Naive thymus-derived CD8-positive, alpha-beta T cell (primary cell): ENCODE measurements at regions not wholly inside any gene's neighbourhood (a gene's known extent, or its start where the extent isn't known, plus 50 kb on each side); places are given as distances from the start of the nearest gene placed in this dataset.

Experiments used
- ATAC-seq, 2 donors: fragments of 150-1000 bp; cut with Tn5 transposase in 1 of 2; sonication (Bioruptor Pico), chemical (Tn5 transposase) in 1 of 2; 1 replicate in 1 of 2; 2 replicates in 1 of 2; pipeline ENCODE4 v1.10.0; 2021; ENCODE audit warnings: mild to moderate bottlenecking in 2 of 2, moderate library complexity in 2 of 2
- POLR2A ChIA-PET: fragments of 350-600 bp; sonication (Branson Sonifier 250); formaldehyde crosslinking; loops from one replicate; lab custom pipeline; 2021; ENCODE audit warnings: antibody characterized with exemption; lab: Charles Lee
- DNase-seq, 10 donors: peaks; one replicate each; pipeline versions ENCODE4 v3.0.0 to v3.0.0-alpha.2; 2020 to 2022
- H3K27ac Mint-ChIP-seq, 10 donors: one replicate each; pipeline ENCODE4 v1.8.0; 2020 to 2022; ENCODE audit warnings: mild to moderate bottlenecking in 10 of 10, mixed read lengths in 10 of 10, moderate library complexity in 4 of 10, inconsistent platforms in 1 of 10
- H3K27me3 Mint-ChIP-seq, 5 donors: one replicate each; pipeline ENCODE4 v1.8.0; 2021 to 2022; ENCODE audit warnings: mixed read lengths in 5 of 5
- H3K36me3 Mint-ChIP-seq, 3 donors: one replicate each; pipeline ENCODE4 v1.8.0; 2020 to 2022; ENCODE audit warnings: mixed read lengths in 3 of 3, mild to moderate bottlenecking in 2 of 3, inconsistent platforms in 1 of 3
- H3K4me1 Mint-ChIP-seq, 4 donors: one replicate each; pipeline ENCODE4 v1.8.0; 2021 to 2022; ENCODE audit warnings: mixed read lengths in 4 of 4
- H3K4me3 Mint-ChIP-seq, 10 donors: one replicate each; pipeline ENCODE4 v1.8.0; 2020 to 2022; ENCODE audit warnings: mild to moderate bottlenecking in 10 of 10, mixed read lengths in 10 of 10, moderate library complexity in 6 of 10, inconsistent platforms in 1 of 10
- H3K9me3 Mint-ChIP-seq, 9 donors: one replicate each; pipeline ENCODE4 v1.8.0; 2020 to 2022; ENCODE audit warnings: mixed read lengths in 9 of 9, mild to moderate bottlenecking in 3 of 9, inconsistent platforms in 1 of 9, moderate library complexity in 1 of 9

DNA sequence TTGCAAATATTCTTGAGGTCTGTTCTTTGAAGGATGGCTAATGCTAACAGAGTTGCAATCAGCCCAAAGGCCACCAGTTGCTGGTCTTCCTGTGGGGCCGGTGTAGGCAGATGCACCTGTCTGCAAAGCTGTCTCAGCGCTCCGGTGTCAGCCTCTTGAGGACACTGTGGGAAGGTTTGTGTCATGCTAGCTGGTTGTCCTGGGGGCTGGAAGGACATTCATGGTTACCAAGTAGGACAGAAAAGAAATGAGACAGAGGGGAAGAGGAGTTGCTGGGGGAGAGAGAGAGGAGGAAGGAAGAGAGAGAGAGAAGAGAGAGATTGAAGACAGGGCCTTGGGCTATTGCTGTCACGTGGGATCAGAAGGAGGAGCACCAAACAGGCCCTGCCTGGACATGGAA lies 639.6 kb upstream of the HS6ST1 start:
- ATAC-seq (no peak), DNase-seq (no peak)
- Mint-ChIP-seq H3K27ac (no peak overlapping the region), H3K4me1 (no peaks in the 10 kb centered on the region), H3K9me3 (peaks cover 8 to 25% (median 13%) of the 10 kb centered on the region in 9 donors), H3K27me3 (peaks cover 0 to 27% (median 11%) of the 10 kb centered on the region in 5 donors), H3K4me3 (no peak overlapping the region), H3K36me3 (peaks cover 0 to 4% (median 0%) of the 10 kb centered on the region in 3 donors)
- POLR2A ChIA-PET = no interaction called here

DNA sequence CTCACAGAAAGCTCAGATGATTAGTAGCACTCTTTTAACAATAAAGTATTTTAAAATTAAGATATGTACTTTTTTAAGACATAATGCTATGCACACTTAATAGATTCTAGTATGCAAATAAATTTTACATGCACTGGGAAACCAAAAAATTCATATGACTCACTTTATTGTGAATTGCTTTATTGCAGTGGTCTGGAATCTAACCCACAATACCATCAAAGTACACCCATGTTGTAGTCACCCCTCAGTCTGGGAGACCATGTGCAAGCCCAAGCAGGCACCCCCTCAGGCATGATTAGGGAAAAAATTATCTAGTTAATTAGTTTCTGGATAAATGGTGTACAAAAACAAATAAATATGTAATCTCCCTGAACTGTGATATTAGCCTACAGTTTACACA lies 649.0 kb upstream of the HS6ST1 start:
- Mint-ChIP-seq H3K27ac (no peak overlapping the region), H3K4me3 (no peak overlapping the region), H3K9me3 (peaks cover 0 to 9% (median 2%) of the 10 kb centered on the region in 9 donors), H3K27me3 (peaks cover 0 to 5% (median 0%) of the 10 kb centered on the region in 5 donors), H3K4me1 (peaks cover 0 to 4% (median 1%) of the 10 kb centered on the region in 4 donors), H3K36me3 (no peaks in the 10 kb centered on the region)
- POLR2A ChIA-PET = no interaction called here
- ATAC-seq (no peak), DNase-seq (no peak)

DNA sequence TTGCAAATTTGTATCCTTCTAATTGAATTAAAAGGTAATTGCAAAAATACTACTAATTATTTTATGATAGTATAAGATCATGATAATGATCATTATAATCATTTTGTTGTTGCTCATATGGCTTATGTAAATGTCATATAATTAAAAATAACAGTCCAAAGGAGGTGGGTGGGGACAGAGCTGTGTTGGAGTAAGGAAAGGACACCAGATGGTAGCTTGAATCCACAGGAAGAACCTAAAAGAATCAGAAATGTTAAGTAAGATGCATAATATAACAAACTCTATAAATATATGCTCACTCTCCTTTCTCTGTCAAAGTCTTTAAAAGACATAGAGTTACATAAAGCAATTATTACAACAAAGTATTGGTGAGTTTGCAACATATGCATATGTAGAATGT lies 650.7 kb upstream of the HS6ST1 start:
- Mint-ChIP-seq H3K4me3 (no peak overlapping the region), H3K27ac (no peak overlapping the region), H3K9me3 (peaks cover 0 to 4% (median 0%) of the 10 kb centered on the region in 9 donors), H3K36me3 (no peaks in the 10 kb centered on the region), H3K27me3 (no peaks in the 10 kb centered on the region), H3K4me1 (peaks cover 0 to 4% (median 1%) of the 10 kb centered on the region in 4 donors)
- POLR2A ChIA-PET = no interaction called here
- ATAC-seq (no peak), DNase-seq (no peak)

DNA sequence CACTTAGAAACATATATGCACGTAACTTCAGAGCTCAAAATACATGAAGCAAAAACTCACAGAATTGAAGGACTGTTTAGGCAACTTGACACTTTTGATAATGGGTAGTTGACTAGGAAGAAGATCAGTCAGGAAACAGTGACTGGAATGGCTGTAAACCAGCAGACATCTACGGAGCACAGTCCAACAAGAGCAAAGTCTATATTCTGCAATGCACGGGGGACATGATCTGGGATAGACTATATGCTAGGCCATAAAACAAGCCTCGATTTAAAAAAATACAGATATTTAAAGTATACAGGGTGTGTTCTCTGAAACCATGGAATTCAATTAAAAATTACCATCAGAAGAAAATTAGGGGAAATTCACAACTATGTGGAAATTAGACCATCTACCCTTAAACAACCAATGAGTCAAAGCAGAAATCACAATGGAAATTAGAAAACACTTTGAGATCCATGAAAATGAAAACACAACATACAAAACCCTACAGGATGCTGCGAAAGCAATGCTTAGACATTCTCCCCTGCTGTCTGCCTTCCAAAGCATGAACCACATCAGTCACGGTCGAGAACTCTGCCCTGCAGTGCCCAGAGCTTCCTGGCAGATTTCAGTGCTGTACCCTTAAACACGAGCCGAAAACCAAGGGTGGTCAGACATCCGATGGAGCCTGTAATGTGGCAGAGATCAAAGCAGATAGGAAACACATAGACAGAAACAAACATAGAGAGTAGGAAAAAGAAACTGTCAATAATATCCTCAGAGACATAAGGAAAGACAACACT lies 651.9 kb upstream of the HS6ST1 start:
- Mint-ChIP-seq H3K4me1 (peaks cover 0 to 4% (median 1%) of the 10 kb centered on the region in 4 donors), H3K36me3 (no peaks in the 10 kb centered on the region), H3K9me3 (peaks cover 0 to 4% (median 0%) of the 10 kb centered on the region in 9 donors), H3K27ac (peak overlapping the region in 1 of 10 donors; percentile 7), H3K4me3 (no peak overlapping the region), H3K27me3 (no peaks in the 10 kb centered on the region)
- peak in 1 of 2 donors; percentile 16 for ATAC-seq
- POLR2A ChIA-PET = no interaction called here
- DNase-seq = no peak

DNA sequence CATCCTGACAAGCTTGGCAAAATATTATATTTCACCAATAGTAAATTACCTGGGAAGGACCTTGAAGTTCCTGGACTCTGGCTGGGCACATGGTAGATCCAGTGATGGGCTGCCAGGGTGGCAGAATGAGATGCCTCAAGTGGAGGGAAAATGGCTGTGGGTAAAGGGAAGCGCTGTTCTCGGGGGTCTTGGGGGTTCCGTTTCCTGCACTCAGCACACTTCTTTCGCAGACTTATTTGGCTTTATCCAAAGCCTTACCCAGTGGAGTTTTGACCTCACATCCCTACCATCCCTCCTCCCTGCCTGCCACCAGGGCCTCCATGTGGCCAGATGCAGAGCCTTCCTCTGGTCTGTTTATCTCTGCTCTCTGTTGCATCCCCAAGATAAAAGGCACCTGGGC lies 654.9 kb upstream of the HS6ST1 start:
- DNase-seq = no peak
- H3K36me3 Mint-ChIP-seq = no peaks in the 10 kb centered on the region
- no peak for ATAC-seq
- H3K27me3 Mint-ChIP-seq = peaks cover 0 to under 1% (median 0%) of the 10 kb centered on the region in 5 donors
- H3K4me3 Mint-ChIP-seq = no peak overlapping the region
- POLR2A ChIA-PET = no interaction called here
- no peak overlapping the region for H3K27ac Mint-ChIP-seq
- no peaks in the 10 kb centered on the region for H3K9me3 Mint-ChIP-seq
- H3K4me1 Mint-ChIP-seq = peaks cover 0 to 4% (median 1%) of the 10 kb centered on the region in 4 donors

DNA sequence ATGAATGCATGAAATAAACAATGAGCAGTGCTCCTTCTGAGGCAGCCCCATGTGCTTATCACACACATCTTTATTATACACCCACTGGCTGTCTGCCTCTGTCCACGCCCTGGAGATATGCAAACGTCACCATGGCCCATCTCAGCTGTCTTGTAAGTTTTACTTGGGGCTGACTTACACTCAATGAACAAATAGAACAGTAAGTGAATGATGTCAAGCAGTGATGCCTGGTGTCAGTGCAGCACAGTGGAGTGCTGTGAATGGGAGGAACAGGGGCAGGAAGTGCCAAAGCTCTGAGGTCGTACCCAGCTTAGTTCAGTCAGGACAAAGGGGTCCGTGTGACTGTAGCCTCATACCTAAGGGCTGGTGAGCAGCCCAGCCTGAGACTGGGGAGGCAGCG lies 659.5 kb upstream of the HS6ST1 start:
- H3K36me3 Mint-ChIP-seq = no peaks in the 10 kb centered on the region
- peaks cover 0 to 1% (median 0%) of the 10 kb centered on the region in 9 donors for H3K9me3 Mint-ChIP-seq
- H3K27me3 Mint-ChIP-seq = peaks cover 0 to 11% (median 0%) of the 10 kb centered on the region in 5 donors
- no peak for DNase-seq
- no peak overlapping the region for H3K4me3 Mint-ChIP-seq
- no peaks in the 10 kb centered on the region for H3K4me1 Mint-ChIP-seq
- H3K27ac Mint-ChIP-seq = no peak overlapping the region
- no peak for ATAC-seq
- POLR2A ChIA-PET = no interaction called here

DNA sequence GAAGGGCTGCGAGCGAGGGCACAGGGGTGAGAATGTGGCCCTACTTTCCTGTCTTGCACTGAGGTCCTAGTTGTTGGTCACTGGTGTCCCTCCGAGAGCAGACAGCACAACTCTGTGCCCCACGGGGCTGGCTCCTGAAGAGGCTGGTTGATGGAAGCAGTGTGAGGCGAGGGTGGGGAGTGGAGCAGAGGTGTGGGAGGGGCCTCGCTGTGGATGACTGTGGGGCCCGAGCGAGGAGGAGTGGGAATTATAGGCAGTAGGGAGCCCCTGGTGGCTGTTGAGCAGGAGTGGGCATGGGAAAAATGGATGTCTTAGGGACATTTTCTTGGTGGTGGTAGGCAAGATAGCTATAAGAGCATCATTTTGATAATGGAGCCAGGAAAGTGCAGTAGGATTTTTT lies 660.5 kb upstream of the HS6ST1 start:
- peaks cover 0 to 1% (median 0%) of the 10 kb centered on the region in 9 donors for H3K9me3 Mint-ChIP-seq
- H3K4me3 Mint-ChIP-seq = no peak overlapping the region
- no peak overlapping the region for H3K27ac Mint-ChIP-seq
- no peaks in the 10 kb centered on the region for H3K36me3 Mint-ChIP-seq
- peaks cover 0 to 11% (median 0%) of the 10 kb centered on the region in 5 donors for H3K27me3 Mint-ChIP-seq
- DNase-seq (no peak), ATAC-seq (no peak)
- no peaks in the 10 kb centered on the region for H3K4me1 Mint-ChIP-seq
- POLR2A ChIA-PET = no interaction called here

DNA sequence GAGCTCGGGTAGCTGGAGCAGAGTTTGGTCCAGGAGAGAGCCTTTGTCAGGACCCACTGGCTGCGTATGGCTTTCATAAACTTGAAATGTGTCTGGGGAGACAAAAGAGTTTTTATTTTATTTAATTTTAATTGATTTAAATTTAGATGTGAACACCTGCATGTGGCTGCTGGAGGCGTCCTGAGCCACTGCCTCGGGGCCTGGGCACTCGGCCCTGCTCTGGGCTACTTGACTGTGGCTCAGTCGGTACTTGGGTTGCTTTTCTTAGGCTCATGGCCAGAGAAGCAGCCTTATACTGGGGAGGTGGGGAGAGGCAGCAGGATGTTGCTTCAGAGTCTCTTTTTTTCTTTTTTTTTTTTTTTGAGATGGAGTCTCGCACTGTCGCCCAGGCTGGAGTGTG lies 661.8 kb upstream of the HS6ST1 start:
- Mint-ChIP-seq H3K9me3 (peaks cover 0 to 1% (median 0%) of the 10 kb centered on the region in 9 donors), H3K27ac (no peak overlapping the region), H3K4me1 (no peaks in the 10 kb centered on the region), H3K27me3 (peaks cover 0 to 11% (median 0%) of the 10 kb centered on the region in 5 donors), H3K36me3 (no peaks in the 10 kb centered on the region), H3K4me3 (no peak overlapping the region)
- DNase-seq = no peak
- no peak for ATAC-seq
- POLR2A ChIA-PET = no interaction called here

DNA sequence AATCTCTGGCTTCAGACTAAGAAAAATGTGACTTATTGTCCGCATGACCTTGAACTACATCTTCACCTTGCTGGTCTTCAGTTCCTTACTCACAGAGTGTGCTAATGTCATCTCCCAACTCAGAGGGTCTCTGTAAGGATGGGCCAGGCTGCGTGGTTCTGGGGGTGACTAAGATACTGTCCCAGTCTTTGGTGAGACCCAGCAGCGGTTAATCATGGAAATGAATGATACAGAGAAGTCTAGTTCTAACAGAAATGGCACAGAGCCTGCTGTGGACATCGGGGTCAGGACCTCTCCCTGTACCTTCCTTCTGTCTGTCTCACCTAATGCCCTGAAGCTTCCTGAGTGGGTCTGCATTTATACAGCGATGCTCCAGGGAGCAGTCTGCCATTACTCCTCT lies 662.7 kb upstream of the HS6ST1 start:
- no peak overlapping the region for H3K4me3 Mint-ChIP-seq
- ATAC-seq = no peak
- no peaks in the 10 kb centered on the region for H3K36me3 Mint-ChIP-seq

DNA sequence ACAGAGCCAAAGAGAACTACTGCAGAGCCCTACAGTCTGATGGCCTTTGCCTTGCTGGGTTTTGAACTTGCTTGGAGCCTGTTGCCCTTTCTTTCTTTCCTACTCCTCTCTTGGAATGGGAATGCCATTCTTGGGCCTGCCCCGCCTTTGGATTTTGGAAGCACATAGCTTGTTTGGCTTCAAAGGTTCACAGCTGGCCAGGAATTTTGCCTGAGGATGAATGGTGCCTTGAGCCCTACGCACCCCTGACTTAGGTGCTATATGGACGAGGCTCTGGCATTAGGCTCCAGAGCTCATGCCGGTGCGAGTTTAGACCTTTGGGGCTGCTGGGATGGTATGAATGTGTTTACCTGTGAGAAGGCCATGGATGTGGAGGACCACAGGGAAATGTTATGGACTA lies 663.3 kb upstream of the HS6ST1 start:
- DNase-seq = no peak
- H3K4me1 Mint-ChIP-seq = no peaks in the 10 kb centered on the region
- H3K27ac Mint-ChIP-seq = no peak overlapping the region
- H3K36me3 Mint-ChIP-seq = no peaks in the 10 kb centered on the region
- H3K9me3 Mint-ChIP-seq = peaks cover 0 to 1% (median 0%) of the 10 kb centered on the region in 9 donors
- no peak overlapping the region for H3K4me3 Mint-ChIP-seq
- POLR2A ChIA-PET = no interaction called here
- H3K27me3 Mint-ChIP-seq = peaks cover 0 to 11% (median 0%) of the 10 kb centered on the region in 5 donors
- ATAC-seq = no peak

More for the DNA sequence above, 662.7 kb upstream of the HS6ST1 start:
- H3K9me3 Mint-ChIP-seq = peaks cover 0 to 1% (median 0%) of the 10 kb centered on the region in 9 donors
- no peak for DNase-seq
- no peak overlapping the region for H3K27ac Mint-ChIP-seq
- peaks cover 0 to 11% (median 0%) of the 10 kb centered on the region in 5 donors for H3K27me3 Mint-ChIP-seq
- H3K4me1 Mint-ChIP-seq = no peaks in the 10 kb centered on the region
- POLR2A ChIA-PET = no interaction called here

DNA sequence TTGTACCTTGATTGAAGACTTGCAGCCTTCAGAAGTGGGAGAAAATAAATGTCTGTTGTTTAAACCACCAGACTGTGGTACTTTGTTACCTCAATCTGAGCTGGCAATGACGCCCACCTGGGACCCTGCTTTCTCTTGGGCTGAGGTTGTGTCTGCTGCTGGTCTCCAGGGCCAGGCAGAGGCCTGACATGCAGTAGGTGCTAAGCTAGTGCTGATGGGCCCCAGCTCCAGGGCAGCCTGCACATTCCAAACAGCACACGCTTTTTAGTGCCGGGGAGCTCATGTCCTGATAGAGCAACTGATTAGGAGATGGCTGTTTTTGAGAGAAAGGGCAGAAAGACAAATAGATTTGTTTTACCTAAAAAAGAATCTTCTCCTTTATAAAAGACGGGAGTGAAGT lies 664.0 kb upstream of the HS6ST1 start:
- Mint-ChIP-seq H3K9me3 (peaks cover 0 to 1% (median 0%) of the 10 kb centered on the region in 9 donors), H3K27me3 (peaks cover 0 to 11% (median 0%) of the 10 kb centered on the region in 5 donors), H3K27ac (no peak overlapping the region), H3K36me3 (no peaks in the 10 kb centered on the region), H3K4me1 (no peaks in the 10 kb centered on the region), H3K4me3 (no peak overlapping the region)
- no peak for ATAC-seq
- POLR2A ChIA-PET = no interaction called here
- DNase-seq = no peak

DNA sequence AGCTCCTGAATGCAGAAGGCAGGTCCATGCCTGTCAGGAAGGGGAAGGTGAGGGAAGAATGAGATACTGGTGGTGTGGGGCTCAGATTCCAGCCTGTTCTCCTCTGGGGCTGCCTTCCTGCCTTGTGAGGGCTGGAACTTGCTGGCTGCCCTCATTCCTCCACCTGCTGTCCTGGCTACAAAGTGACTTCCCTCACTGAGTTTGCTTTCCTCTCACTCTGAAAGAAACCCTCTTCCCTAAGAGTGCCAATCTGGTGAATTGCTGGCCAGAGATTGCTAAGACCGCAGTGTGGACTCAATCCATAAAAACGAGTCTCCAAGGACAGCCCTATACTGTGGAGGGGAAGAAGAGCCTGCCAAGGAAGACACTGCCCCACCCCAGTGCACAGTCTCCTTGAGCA lies 664.4 kb upstream of the HS6ST1 start:
- peaks cover 0 to 1% (median 0%) of the 10 kb centered on the region in 9 donors for H3K9me3 Mint-ChIP-seq
- no peak overlapping the region for H3K27ac Mint-ChIP-seq
- POLR2A ChIA-PET = no interaction called here
- H3K27me3 Mint-ChIP-seq = peaks cover 0 to 11% (median 0%) of the 10 kb centered on the region in 5 donors
- H3K36me3 Mint-ChIP-seq = no peaks in the 10 kb centered on the region
- ATAC-seq = no peak
- no peaks in the 10 kb centered on the region for H3K4me1 Mint-ChIP-seq
- H3K4me3 Mint-ChIP-seq = no peak overlapping the region
- DNase-seq = no peak

DNA sequence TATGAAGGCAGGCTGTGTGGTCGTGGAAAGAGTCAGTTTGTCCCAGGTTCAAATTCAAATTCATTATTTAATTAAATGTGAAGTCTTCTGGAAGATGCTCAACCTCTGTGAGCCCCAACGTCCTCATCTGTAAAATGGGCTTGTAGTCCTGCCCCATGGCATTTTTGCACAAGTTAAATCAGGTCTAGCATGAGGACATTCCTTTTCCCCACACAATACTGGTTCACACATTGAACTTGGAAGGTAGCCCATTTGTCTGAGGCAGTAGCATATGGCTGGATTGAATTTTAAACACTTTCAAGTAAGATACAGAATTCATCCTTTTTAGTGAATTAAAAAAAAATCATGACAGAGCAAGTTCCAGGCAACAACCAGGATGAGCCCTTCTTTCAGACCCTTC lies 665.4 kb upstream of the HS6ST1 start:
- DNase-seq (no peak), ATAC-seq (no peak)
- Mint-ChIP-seq H3K27me3 (peaks cover 0 to 7% (median 0%) of the 10 kb centered on the region in 5 donors), H3K27ac (no peak overlapping the region), H3K4me3 (no peak overlapping the region), H3K4me1 (no peaks in the 10 kb centered on the region), H3K9me3 (no peaks in the 10 kb centered on the region), H3K36me3 (no peaks in the 10 kb centered on the region)
- POLR2A ChIA-PET = no interaction called here
